K562 (cell line): ENCODE measurements at regions not wholly inside any gene's neighbourhood (a gene's known extent, or its start where the extent isn't known, plus 50 kb on each side); places are given as distances from the start of the nearest gene placed in this dataset.

ENCODE experiments used
- ATAC-seq: fragments of 200-7000 bp; cut with Tn5 transposase; 3 replicates; pipeline ENCODE4 v1.9.1; 2020; ENCODE audit warnings: moderate library complexity
- BruUV-seq: library from RNA; stranded (reverse); fragments of 400-500 nt; replicated peaks from 2 replicates; lab custom pipeline; 2021; lab: Mats Ljungman, UMichigan
- CTCF ChIA-PET: fragments of 300-600 bp; formaldehyde crosslinking; extraction: SDS; loops from one replicate; lab custom pipeline; 2021; ENCODE audit warnings: low intra/inter-chr PET ratio; lab: Yijun Ruan, JAX
- POLR2A ChIA-PET: fragments of 300-600, 350-650 bp; sonication (Branson Sonifier 250); formaldehyde crosslinking; extraction: SDS; loops from one replicate; lab custom pipeline; 2021; ENCODE audit warnings: antibody characterized with exemption, inconsistent platforms; lab: Yijun Ruan, JAX
- DNase-seq, 4 experiments: peaks; one replicate each; pipeline versions ENCODE4 v3.0.0 to v3.0.0-alpha.2; 2011 to 2018; ENCODE audit warnings: low spot score in 3 of 4, mixed read lengths in 3 of 4; ENCODE audit errors: extremely low read depth in 1 of 4
- FAIRE-seq: peaks from 2 replicates; lab custom pipeline; 2011; peaks lifted over from hg19 to GRCh38; lab: Jason Lieb, UNC
- H2AFZ ChIP-seq: 2 replicates; pipeline ENCODE4 v1.6.0; 2011; ENCODE audit warnings: low read depth, low read length, control low read depth, inconsistent platforms
- H3K27ac ChIP-seq: fragments of 200-600 bp; 3 replicates; pipeline ENCODE4 v1.8.0; 2011; ENCODE audit warnings: low read depth, mild to moderate bottlenecking, control low read depth, inconsistent platforms, low read length, moderate library complexity, mixed read lengths; ENCODE audit errors: extremely low read depth
- H3K27me3 ChIP-seq, 2 experiments: fragments of 300-600 bp in 1 of 2; 2 replicates in 1 of 2; 3 replicates in 1 of 2; pipeline versions ENCODE4 v1.6.0 to v1.8.0; 2011; ENCODE audit warnings: inconsistent platforms in 2 of 2, low read length in 2 of 2, mild to moderate bottlenecking in 1 of 2, mixed read lengths in 1 of 2, moderate library complexity in 1 of 2; ENCODE audit not compliant: control insufficient read depth in 2 of 2, insufficient read depth in 2 of 2
- H3K36me3 ChIP-seq: fragments of 300-600 bp; 3 replicates; pipeline ENCODE4 v1.8.0; 2011; ENCODE audit warnings: mild to moderate bottlenecking, low read length, inconsistent platforms; ENCODE audit not compliant: control insufficient read depth, insufficient read depth
- H3K4me1 ChIP-seq, 2 experiments: fragments of 200-600 bp in 1 of 2; replicated peaks in 1 of 2; 2 replicates in 1 of 2; 3 replicates in 1 of 2; pipeline versions ENCODE4 v1.5.1 to v1.8.0; 2011; ENCODE audit warnings: inconsistent platforms in 2 of 2, low read length in 2 of 2, mild to moderate bottlenecking in 1 of 2, mixed read lengths in 1 of 2, moderate library complexity in 1 of 2; ENCODE audit not compliant: control insufficient read depth in 2 of 2, insufficient read depth in 2 of 2
- H3K4me2 ChIP-seq: 2 replicates; pipeline ENCODE4 v1.6.1; 2011; ENCODE audit warnings: low read length, control low read depth, inconsistent platforms, mixed read lengths; ENCODE audit not compliant: insufficient read depth
- H3K4me3 ChIP-seq: fragments of 200-600 bp; sonication (generic), shearing (Covaris generic); 2 replicates; pipeline ENCODE4 v1.5.1; 2016; ENCODE audit warnings: control low read depth, inconsistent platforms
- H3K79me2 ChIP-seq: fragments of 200-600 bp; 3 replicates; pipeline ENCODE4 v1.8.0; 2011; ENCODE audit warnings: low read length, inconsistent platforms; ENCODE audit not compliant: control insufficient read depth, insufficient read depth
- H3K9ac ChIP-seq, 2 experiments: 2 replicates each; pipeline versions ENCODE4 v1.6.0 to v1.6.1; 2011; ENCODE audit warnings: low read depth in 2 of 2, low read length in 2 of 2, control low read depth in 1 of 2, inconsistent platforms in 1 of 2, mild to moderate bottlenecking in 1 of 2, mixed read lengths in 1 of 2; ENCODE audit not compliant: insufficient read depth in 1 of 2
- H3K9me1 ChIP-seq: one replicate; pipeline ENCODE4 v1.6.0; 2011; ENCODE audit warnings: inconsistent platforms, mild to moderate bottlenecking, low read length, moderate library complexity; ENCODE audit not compliant: control insufficient read depth, insufficient read depth
- H3K9me3 ChIP-seq: replicated peaks from 2 replicates; pipeline ENCODE4 v1.5.1; 2011; ENCODE audit warnings: low read depth, low read length, inconsistent platforms; ENCODE audit not compliant: control insufficient read depth, insufficient read depth
- H4K20me1 ChIP-seq: replicated peaks from 2 replicates; pipeline ENCODE4 v1.6.1; 2011; ENCODE audit warnings: low read length, inconsistent platforms, mixed read lengths; ENCODE audit not compliant: control insufficient read depth, insufficient read depth
- BCL6 ChIP-seq: fragments of 250-450 bp; sonication (Bioruptor Pico); IDR thresholded peaks from 2 replicates; pipeline ENCODE4 v1.4.0; 2020
- CXXC5 ChIP-seq: fragments of 250-450 bp; sonication (Bioruptor Pico); IDR thresholded peaks from 2 replicates; pipeline ENCODE4 v1.8.0; 2022; ENCODE audit warnings: inconsistent platforms, mild to moderate bottlenecking, moderate library complexity
- HDAC6 ChIP-seq: IDR thresholded peaks from 2 replicates; pipeline ENCODE4 v1.6.1; 2012; ENCODE audit warnings: low read depth, mild to moderate bottlenecking, control low read depth, inconsistent platforms, low read length, moderate library complexity
- HNRNPLL ChIP-seq: fragments of 200-400 bp; formaldehyde crosslinking; IDR thresholded peaks from 2 replicates; pipeline ENCODE4 v1.6.1; 2017; ENCODE audit warnings: low read length, low read depth, mild to moderate bottlenecking; ENCODE audit not compliant: poor library complexity, severe bottlenecking
- NR2C2 ChIP-seq, 2 experiments: fragments of 200-800 bp in 1 of 2; sonication (Bioruptor generic) in 1 of 2; sonication (generic) in 1 of 2; formaldehyde crosslinking in 1 of 2; IDR thresholded peaks; 2 replicates each; pipeline versions ENCODE4 v1.6.1 to v1.8.0; 2016 to 2022; ENCODE audit warnings: mild to moderate bottlenecking in 1 of 2, missing compliant biosample characterization in 1 of 2, missing genetic modification characterization in 1 of 2, missing genetic modification reagents in 1 of 2
- OTX1 ChIP-seq: fragments of 450-650 bp; formaldehyde crosslinking; IDR thresholded peaks from 2 replicates; pipeline ENCODE4 v1.4.0; 2022; ENCODE audit warnings: mild to moderate bottlenecking
- POU5F1 ChIP-seq: fragments of 150-350 bp; IDR thresholded peaks from 2 replicates; pipeline ENCODE4 v1.6.1; 2014; ENCODE audit warnings: borderline replicate concordance, low read length, low read depth, mild to moderate bottlenecking; ENCODE audit not compliant: partially characterized antibody
- RNF2 ChIP-seq: sonication (generic); IDR thresholded peaks from 2 replicates; pipeline ENCODE4 v1.6.1; 2016
- SAFB2 ChIP-seq: fragments of 200-400 bp; formaldehyde crosslinking; IDR thresholded peaks from 2 replicates; pipeline ENCODE4 v1.6.1; 2018; ENCODE audit warnings: borderline replicate concordance, low read length, low read depth, moderate library complexity; ENCODE audit not compliant: severe bottlenecking
- SMAD4 ChIP-seq: fragments of 250-450 bp; sonication (Bioruptor Pico); conservative IDR thresholded peaks from 2 replicates; pipeline ENCODE4 v1.8.0; 2021; ENCODE audit warnings: inconsistent platforms, mild to moderate bottlenecking, moderate library complexity
- SRSF3 ChIP-seq: fragments of 200-400 bp; formaldehyde crosslinking; IDR thresholded peaks from 2 replicates; pipeline ENCODE4 v1.6.1; 2016; ENCODE audit warnings: mild to moderate bottlenecking, low read length, moderate library complexity; ENCODE audit not compliant: insufficient read depth
- TAL1 ChIP-seq: fragments of 450-650 bp; IDR thresholded peaks from 2 replicates; pipeline ENCODE4 v1.6.1; 2016; ENCODE audit warnings: mild to moderate bottlenecking
- ZBTB8A ChIP-seq: fragments of 450-650 bp; IDR thresholded peaks from 2 replicates; pipeline ENCODE4 v1.6.1; 2018; ENCODE audit warnings: mild to moderate bottlenecking, moderate library complexity; ENCODE audit not compliant: partially characterized antibody
- WGBS: fragments of 100-300 bp; shearing (Covaris generic); methylation state at CpG from one replicate; pipeline ENCODE4 v1.1.6; 2016; ENCODE audit warnings: low coverage, mixed read lengths; ENCODE audit not compliant: insufficient coverage; ENCODE audit errors: missing lambda C conversion rate; 5-methylcytosine and 5-hydroxymethylcytosine counted together
- in situ Hi-C: fragments of 300-500 bp; cut with MboI; formaldehyde crosslinking; loops from 4 replicates; pipeline ENCODE4 v1.15.0; 2018; ENCODE audit warnings: inconsistent platforms, mixed read lengths
- intact Hi-C: fragments of 100-400 bp; cut with micrococcal nuclease; formaldehyde crosslinking; loops from 2 replicates; pipeline ENCODE4 v1.14.2; 2022
- TF ChIP-seq, protein P1 (sequence below): fragments of 250-450 bp; sonication (Bioruptor Pico); IDR thresholded peaks from 2 replicates; pipeline ENCODE4 v1.8.0; 2021; ENCODE audit warnings: mild to moderate bottlenecking, moderate library complexity
- TF ChIP-seq, protein P2 (sequence below): fragments of 250-450 bp; sonication (Bioruptor Pico); IDR thresholded peaks from 2 replicates; pipeline ENCODE4 v1.8.0; 2021; ENCODE audit warnings: borderline replicate concordance, mild to moderate bottlenecking, moderate library complexity; ENCODE audit not compliant: poor library complexity, severe bottlenecking
- TF ChIP-seq, protein P3 (sequence below): fragments of 450-650 bp; formaldehyde crosslinking; conservative IDR thresholded peaks from 2 replicates; pipeline ENCODE4 v1.4.0; 2022; ENCODE audit warnings: mild to moderate bottlenecking, missing genetic modification characterization
- TF ChIP-seq, protein P4 (sequence below), 3 experiments: IDR thresholded peaks in 2 of 3; conservative IDR thresholded peaks in 1 of 3; 2 replicates each; pipeline ENCODE4 v1.5.1; 2011 to 2012; ENCODE audit warnings: low read length in 3 of 3, mild to moderate bottlenecking in 3 of 3, control low read depth in 2 of 3, improper control_type of control experiment in 1 of 3, inconsistent platforms in 1 of 3, low read depth in 1 of 3, mixed read lengths in 1 of 3, moderate library complexity in 1 of 3; ENCODE audit not compliant: insufficient read depth in 2 of 3

DNA sequence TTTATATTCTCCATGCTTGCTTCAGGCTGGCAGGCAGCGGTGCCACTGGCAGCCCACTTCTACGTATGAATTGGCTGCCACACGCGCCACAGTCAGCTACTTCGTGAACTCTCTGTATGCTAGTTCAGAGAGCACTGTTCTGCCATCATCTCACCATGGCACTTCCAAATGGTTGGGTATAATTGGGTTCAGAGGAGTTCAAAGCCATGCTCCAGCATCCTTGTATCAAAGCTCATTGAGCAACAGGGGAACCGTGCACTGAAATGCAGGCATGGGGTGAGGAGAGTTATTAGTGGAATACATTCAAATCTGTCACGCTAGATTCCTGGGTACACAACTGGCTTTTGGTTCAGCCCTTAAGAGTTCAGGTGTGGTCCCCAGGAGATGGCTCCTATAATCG lies 519.9 kb upstream of the NOX3 start (continued):
- TF ChIP-seq, protein P1, sequence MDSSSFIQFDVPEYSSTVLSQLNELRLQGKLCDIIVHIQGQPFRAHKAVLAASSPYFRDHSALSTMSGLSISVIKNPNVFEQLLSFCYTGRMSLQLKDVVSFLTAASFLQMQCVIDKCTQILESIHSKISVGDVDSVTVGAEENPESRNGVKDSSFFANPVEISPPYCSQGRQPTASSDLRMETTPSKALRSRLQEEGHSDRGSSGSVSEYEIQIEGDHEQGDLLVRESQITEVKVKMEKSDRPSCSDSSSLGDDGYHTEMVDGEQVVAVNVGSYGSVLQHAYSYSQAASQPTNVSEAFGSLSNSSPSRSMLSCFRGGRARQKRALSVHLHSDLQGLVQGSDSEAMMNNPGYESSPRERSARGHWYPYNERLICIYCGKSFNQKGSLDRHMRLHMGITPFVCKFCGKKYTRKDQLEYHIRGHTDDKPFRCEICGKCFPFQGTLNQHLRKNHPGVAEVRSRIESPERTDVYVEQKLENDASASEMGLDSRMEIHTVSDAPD = no peak
- TF ChIP-seq TAL1 (no peak), SAFB2 (no peak), BCL6 (CRISPR knock-in tag) (no peak), CXXC5 (no peak), HDAC6 (no peak), SMAD4 (CRISPR knock-in tag) (no peak)

DNA sequence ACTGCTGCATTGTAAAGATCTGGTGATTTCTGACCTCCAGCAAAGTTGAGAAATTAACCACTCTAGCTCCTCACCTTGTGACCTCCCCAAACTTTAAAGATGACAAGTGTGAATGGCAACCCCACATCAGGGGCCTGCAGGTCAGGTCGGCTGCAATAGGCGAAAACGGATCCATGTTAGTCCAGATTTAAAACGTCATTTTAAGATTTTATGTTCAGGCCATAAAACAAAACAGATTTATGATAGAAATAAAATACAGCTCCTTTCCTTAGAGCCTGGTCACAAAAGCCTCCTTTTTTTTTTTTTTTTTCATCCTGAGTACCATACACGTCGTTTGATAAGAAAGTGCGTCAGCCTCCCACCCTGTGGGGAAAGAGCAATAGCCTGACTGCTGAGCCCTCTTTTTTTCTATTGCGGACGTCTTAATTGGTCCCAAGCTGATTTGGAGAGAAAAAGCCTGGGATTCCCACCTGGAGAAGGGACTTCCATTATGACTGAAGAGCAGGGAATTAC lies 519.2 kb upstream of the NOX3 start:
- no peak for DNase-seq
- in situ Hi-C loops (no loop called here), intact Hi-C loops (no loop called here)
- H3K9ac ChIP-seq = no peak overlapping the region
- no peak overlapping the region for H3K4me3 ChIP-seq
- H3K36me3 ChIP-seq = no peaks in the 10 kb centered on the region
- H3K4me1 ChIP-seq = no peaks in the 10 kb centered on the region
- ChIA-PET POLR2A (interaction anchor here (0.6 kb wide), 1 partner anchor 8 kb away, joined by 6 read pairs; no protein-coding TSS in a partner anchor), CTCF (no interaction called here)
- no peaks in the 10 kb centered on the region for H3K9me1 ChIP-seq
- no peak for ATAC-seq
- 0% methylated on average over 9 of the region's 9 CpGs for WGBS
- no peak overlapping the region for H3K27ac ChIP-seq
- no TSS peak for BruUV-seq
- H3K4me2 ChIP-seq = no peak overlapping the region
- no peaks in the 10 kb centered on the region for H3K79me2 ChIP-seq
- H3K9me3 ChIP-seq = no peaks in the 10 kb centered on the region
- H2AFZ ChIP-seq = no peak overlapping the region
- no peaks in the 10 kb centered on the region for H4K20me1 ChIP-seq
- FAIRE-seq = no peak
- no peaks in the 10 kb centered on the region for H3K27me3 ChIP-seq
- TF ChIP-seq SRSF3 (no peak), RNF2 (no peak), OTX1 (CRISPR knock-in tag) (no peak), POU5F1 (no peak), HNRNPLL (no peak), ZBTB8A (no peak), NR2C2 (CRISPR knock-in tag; IDR thresholded peaks at IDR 0.05) (no peak), NR2C2 (tag; IDR thresholded peaks at IDR 0.05) (no peak)
- TF ChIP-seq, protein P2, sequence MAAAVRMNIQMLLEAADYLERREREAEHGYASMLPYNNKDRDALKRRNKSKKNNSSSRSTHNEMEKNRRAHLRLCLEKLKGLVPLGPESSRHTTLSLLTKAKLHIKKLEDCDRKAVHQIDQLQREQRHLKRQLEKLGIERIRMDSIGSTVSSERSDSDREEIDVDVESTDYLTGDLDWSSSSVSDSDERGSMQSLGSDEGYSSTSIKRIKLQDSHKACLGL (CRISPR knock-in tag) = no peak
- TF ChIP-seq, protein P3, sequence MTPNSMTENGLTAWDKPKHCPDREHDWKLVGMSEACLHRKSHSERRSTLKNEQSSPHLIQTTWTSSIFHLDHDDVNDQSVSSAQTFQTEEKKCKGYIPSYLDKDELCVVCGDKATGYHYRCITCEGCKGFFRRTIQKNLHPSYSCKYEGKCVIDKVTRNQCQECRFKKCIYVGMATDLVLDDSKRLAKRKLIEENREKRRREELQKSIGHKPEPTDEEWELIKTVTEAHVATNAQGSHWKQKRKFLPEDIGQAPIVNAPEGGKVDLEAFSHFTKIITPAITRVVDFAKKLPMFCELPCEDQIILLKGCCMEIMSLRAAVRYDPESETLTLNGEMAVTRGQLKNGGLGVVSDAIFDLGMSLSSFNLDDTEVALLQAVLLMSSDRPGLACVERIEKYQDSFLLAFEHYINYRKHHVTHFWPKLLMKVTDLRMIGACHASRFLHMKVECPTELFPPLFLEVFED (CRISPR knock-in tag) = no peak
- TF ChIP-seq, protein P4, sequence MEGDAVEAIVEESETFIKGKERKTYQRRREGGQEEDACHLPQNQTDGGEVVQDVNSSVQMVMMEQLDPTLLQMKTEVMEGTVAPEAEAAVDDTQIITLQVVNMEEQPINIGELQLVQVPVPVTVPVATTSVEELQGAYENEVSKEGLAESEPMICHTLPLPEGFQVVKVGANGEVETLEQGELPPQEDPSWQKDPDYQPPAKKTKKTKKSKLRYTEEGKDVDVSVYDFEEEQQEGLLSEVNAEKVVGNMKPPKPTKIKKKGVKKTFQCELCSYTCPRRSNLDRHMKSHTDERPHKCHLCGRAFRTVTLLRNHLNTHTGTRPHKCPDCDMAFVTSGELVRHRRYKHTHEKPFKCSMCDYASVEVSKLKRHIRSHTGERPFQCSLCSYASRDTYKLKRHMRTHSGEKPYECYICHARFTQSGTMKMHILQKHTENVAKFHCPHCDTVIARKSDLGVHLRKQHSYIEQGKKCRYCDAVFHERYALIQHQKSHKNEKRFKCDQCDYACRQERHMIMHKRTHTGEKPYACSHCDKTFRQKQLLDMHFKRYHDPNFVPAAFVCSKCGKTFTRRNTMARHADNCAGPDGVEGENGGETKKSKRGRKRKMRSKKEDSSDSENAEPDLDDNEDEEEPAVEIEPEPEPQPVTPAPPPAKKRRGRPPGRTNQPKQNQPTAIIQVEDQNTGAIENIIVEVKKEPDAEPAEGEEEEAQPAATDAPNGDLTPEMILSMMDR (IDR thresholded peaks at IDR 0.05 in 2 of 3, conservative IDR thresholded peaks at IDR 0.05 in 1 of 3; ENCODE audit: insufficient read depth in 2 of 3, low read depth in 1 of 3, low read length in 3 of 3) = no peak
